Parathyroid adenoma (tissue), 2 donors: ENCODE measurements at regions not wholly inside any gene's neighbourhood (a gene's known extent, or its start where the extent isn't known, plus 50 kb on each side); places are given as distances from the start of the nearest gene placed in this dataset.

Experiments used
- H2AFZ ChIP-seq: fragments of 300-600 bp; sonication (generic); one replicate; pipeline ENCODE4 v1.7.0; 2017; ENCODE audit warnings: antibody characterized with exemption, mild to moderate bottlenecking
- H3K27ac ChIP-seq: fragments of 300-600 bp; sonication (generic); one replicate; pipeline ENCODE4 v1.7.0; 2017
- H3K27me3 ChIP-seq: fragments of 300-600 bp; sonication (generic); one replicate; pipeline ENCODE4 v1.7.0; 2017; ENCODE audit warnings: low read length; ENCODE audit not compliant: control insufficient read depth, insufficient read depth
- H3K36me3 ChIP-seq: fragments of 300-600 bp; sonication (generic); one replicate; pipeline ENCODE4 v1.7.0; 2017; ENCODE audit warnings: low read length; ENCODE audit not compliant: control insufficient read depth, insufficient read depth
- H3K4me1 ChIP-seq: fragments of 300-600 bp; sonication (generic); one replicate; pipeline ENCODE4 v1.7.0; 2017; ENCODE audit warnings: control low read depth
- H3K4me2 ChIP-seq: fragments of 300-600 bp; sonication (generic); one replicate; pipeline ENCODE4 v1.7.0; 2017; ENCODE audit warnings: low read length
- H3K4me3 ChIP-seq: fragments of 300-600 bp; sonication (generic); one replicate; pipeline ENCODE4 v1.7.0; 2017; ENCODE audit warnings: low read depth, low read length
- H3K79me2 ChIP-seq: fragments of 300-600 bp; sonication (generic); one replicate; pipeline ENCODE4 v1.7.0; 2017; ENCODE audit warnings: control low read depth
- H3K9ac ChIP-seq: fragments of 300-600 bp; sonication (generic); one replicate; pipeline ENCODE4 v1.7.0; 2017; ENCODE audit warnings: mild to moderate bottlenecking
- H3K9me3 ChIP-seq: fragments of 300-600 bp; sonication (generic); one replicate; pipeline ENCODE4 v1.7.0; 2017; ENCODE audit warnings: low read length; ENCODE audit not compliant: control insufficient read depth
- TF ChIP-seq, protein P1 (sequence below): fragments of 300-600 bp; sonication (generic); IDR thresholded peaks from one replicate; pipeline ENCODE4 v1.7.0; 2017; ENCODE audit warnings: antibody characterized with exemption, mild to moderate bottlenecking
- donor health status: primary hyperparathyroidism.

DNA sequence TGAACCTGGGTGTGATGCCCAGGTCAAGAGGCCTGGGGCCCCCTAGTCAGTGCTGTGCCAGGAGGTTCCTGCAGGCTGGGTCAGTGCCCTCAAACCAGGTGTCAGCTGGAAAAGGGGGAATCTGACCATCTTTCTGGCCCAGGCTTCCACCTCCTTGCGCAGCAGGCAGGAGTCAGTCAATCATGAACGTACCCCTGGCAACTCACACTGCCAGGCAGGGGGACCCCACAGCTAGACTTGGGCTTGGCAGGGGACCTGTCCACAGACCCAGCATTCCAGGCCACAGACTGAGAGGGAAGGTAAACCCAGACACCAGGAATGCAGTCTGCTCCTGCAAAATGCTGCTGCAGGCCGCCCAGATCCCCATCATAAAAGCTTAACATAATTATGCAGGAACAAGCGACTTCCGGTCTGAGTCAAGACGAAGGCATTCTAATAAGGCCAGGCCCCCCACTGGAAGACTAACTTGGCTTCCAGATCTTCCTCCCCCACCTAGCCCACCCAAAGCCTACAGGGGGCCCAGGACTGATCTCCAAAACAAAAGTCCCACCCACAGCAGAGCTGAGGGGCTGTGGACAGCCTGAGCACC lies 156.3 kb downstream of the BCOR start:
- H3K4me1 ChIP-seq, result no peaks in the 10 kb centered on the region
- no peak overlapping the region for H3K27ac ChIP-seq
- H3K36me3 ChIP-seq, result no peaks in the 10 kb centered on the region
- H3K4me2 ChIP-seq, result no peak overlapping the region
- H3K79me2 ChIP-seq, result no peaks in the 10 kb centered on the region
- H3K9ac ChIP-seq, result no peak overlapping the region
- no peaks in the 10 kb centered on the region for H3K9me3 ChIP-seq
- no peak overlapping the region for H3K4me3 ChIP-seq
- H2AFZ ChIP-seq, result no peak overlapping the region
- TF ChIP-seq, protein P1, sequence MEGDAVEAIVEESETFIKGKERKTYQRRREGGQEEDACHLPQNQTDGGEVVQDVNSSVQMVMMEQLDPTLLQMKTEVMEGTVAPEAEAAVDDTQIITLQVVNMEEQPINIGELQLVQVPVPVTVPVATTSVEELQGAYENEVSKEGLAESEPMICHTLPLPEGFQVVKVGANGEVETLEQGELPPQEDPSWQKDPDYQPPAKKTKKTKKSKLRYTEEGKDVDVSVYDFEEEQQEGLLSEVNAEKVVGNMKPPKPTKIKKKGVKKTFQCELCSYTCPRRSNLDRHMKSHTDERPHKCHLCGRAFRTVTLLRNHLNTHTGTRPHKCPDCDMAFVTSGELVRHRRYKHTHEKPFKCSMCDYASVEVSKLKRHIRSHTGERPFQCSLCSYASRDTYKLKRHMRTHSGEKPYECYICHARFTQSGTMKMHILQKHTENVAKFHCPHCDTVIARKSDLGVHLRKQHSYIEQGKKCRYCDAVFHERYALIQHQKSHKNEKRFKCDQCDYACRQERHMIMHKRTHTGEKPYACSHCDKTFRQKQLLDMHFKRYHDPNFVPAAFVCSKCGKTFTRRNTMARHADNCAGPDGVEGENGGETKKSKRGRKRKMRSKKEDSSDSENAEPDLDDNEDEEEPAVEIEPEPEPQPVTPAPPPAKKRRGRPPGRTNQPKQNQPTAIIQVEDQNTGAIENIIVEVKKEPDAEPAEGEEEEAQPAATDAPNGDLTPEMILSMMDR, result no peak
- H3K27me3 ChIP-seq, result no peaks in the 10 kb centered on the region

DNA sequence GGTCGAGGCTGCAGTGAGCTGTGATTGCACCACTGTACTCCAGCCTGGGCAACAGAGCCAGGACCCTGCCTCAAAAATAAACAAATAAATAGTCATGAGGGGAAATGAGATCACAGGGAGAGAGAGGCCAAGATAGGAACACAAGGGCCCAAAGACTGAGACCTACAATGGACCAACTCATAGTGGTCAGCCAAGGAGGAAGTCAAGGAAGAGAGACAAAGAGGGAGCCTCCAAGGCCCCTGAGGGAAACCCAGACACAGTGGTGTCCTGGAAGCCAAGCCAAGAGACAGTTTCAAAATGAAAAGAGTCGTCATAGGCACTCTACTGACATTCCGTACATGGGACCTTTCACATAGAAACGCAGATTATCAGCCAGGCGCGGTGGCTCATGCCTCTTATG lies 153.3 kb downstream of the BCOR start:
- H3K4me3 ChIP-seq, result no peak overlapping the region
- H3K36me3 ChIP-seq, result no peaks in the 10 kb centered on the region
- TF ChIP-seq, protein P1, result no peak
- H3K79me2 ChIP-seq, result no peaks in the 10 kb centered on the region
- H3K9me3 ChIP-seq, result no peaks in the 10 kb centered on the region
- H3K4me2 ChIP-seq, result no peak overlapping the region
- no peaks in the 10 kb centered on the region for H3K27me3 ChIP-seq
- H3K27ac ChIP-seq, result no peak overlapping the region
- no peak overlapping the region for H3K9ac ChIP-seq
- H2AFZ ChIP-seq, result no peak overlapping the region
- no peaks in the 10 kb centered on the region for H3K4me1 ChIP-seq

DNA sequence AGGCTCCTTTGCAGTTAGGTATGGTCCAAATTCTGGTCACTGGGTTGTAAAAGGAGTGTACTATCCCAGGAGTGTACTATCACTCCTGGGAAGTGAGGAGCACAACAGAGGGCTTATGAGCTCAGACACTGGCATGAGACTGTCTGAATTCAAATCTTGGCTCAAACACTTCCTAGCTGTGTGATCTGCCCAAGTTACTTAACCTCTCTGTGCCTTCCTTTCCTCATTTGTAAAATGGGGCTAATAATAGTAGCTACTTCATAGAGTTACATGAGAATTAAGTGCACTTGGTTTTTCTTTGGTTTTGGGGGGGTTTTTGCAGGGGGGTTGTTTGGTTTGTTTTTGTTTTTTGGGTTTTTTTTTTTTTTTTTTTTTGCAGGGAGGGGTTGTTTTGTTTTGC lies 152.0 kb downstream of the BCOR start:
- H3K4me1 ChIP-seq, result no peaks in the 10 kb centered on the region
- H3K9ac ChIP-seq, result no peak overlapping the region
- H3K27ac ChIP-seq, result no peak overlapping the region
- no peak overlapping the region for H2AFZ ChIP-seq
- no peaks in the 10 kb centered on the region for H3K36me3 ChIP-seq
- TF ChIP-seq, protein P1, result no peak
- no peaks in the 10 kb centered on the region for H3K27me3 ChIP-seq
- no peak overlapping the region for H3K4me2 ChIP-seq
- no peak overlapping the region for H3K4me3 ChIP-seq
- no peaks in the 10 kb centered on the region for H3K79me2 ChIP-seq
- H3K9me3 ChIP-seq, result no peaks in the 10 kb centered on the region

- Histone ChIP-seq H3K79me2 (no peaks in the 10 kb centered on the region), H3K27ac (no peak overlapping the region), H3K9ac (no peak overlapping the region), H3K9me3 (no peaks in the 10 kb centered on the region), H3K4me1 (no peaks in the 10 kb centered on the region), H3K4me3 (no peak overlapping the region), H2AFZ (no peak overlapping the region), H3K27me3 (no peaks in the 10 kb centered on the region), H3K4me2 (no peak overlapping the region), H3K36me3 (no peaks in the 10 kb centered on the region)
- TF ChIP-seq, protein P1, result no peak
These were observed 150.9 kb downstream of the BCOR start for GRCh38 chrX:39946822-39947221.

GRCh38 chrX:39948582-39948981 lies 149.2 kb downstream of the BCOR start:
- Histone ChIP-seq H3K27me3 (no peaks in the 10 kb centered on the region), H3K4me2 (no peak overlapping the region), H3K9ac (no peak overlapping the region), H3K36me3 (no peaks in the 10 kb centered on the region), H2AFZ (no peak overlapping the region), H3K4me1 (no peaks in the 10 kb centered on the region), H3K27ac (no peak overlapping the region), H3K9me3 (no peaks in the 10 kb centered on the region), H3K4me3 (no peak overlapping the region), H3K79me2 (no peaks in the 10 kb centered on the region)
- TF ChIP-seq, protein P1, result no peak
